ENCODE measurements at regions not wholly inside any gene's neighbourhood (a gene's known extent, or its start where the extent isn't known, plus 50 kb on each side); places are given as distances from the start of the nearest gene placed in this dataset.

DNA sequence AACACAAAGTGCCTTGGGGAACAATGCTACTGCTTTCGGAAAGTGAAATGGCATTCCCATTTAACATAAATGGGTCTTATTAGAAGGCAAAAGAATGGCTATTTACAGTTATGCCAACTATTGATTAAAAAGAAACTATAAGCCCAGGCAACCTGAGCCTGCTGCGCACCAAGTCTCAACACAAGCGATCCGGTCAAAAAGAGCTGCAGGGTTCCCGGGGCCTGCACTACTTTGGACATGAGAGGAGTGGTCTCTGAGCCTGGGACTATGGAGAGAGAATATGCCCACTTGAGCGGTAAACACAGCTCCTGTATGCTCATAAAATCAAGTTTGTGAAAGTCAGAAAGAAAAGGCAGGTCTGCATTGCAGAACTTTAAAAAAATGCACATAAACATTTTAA is 660.7 kb downstream of the EFNA5 start:
- no peaks in the 10 kb centered on the region for H3K9me3 ChIP-seq (ENCODE audit: low read length)
- DNase-seq (ENCODE audit: low spot score) = no peak
- H3K9me2 ChIP-seq (ENCODE audit: insufficient read depth, low read length) = no peaks in the 10 kb centered on the region
- ChIA-PET CTCF (ENCODE audit: unreplicated experiment) (no interaction called here), POLR2A (no interaction called here)
- H3K79me2 ChIP-seq (ENCODE audit: insufficient read depth, low read depth, low read length) = no peaks in the 10 kb centered on the region
- no peaks in the 10 kb centered on the region for H3K4me1 ChIP-seq (ENCODE audit: insufficient read depth, low read length, poor library complexity, severe bottlenecking)
- no peak for TF ChIP-seq EZH2phosphoT487 (IDR thresholded peaks at IDR 0.05; ENCODE audit: borderline replicate concordance, low read depth, low read length)
- TF ChIP-seq, protein P1, sequence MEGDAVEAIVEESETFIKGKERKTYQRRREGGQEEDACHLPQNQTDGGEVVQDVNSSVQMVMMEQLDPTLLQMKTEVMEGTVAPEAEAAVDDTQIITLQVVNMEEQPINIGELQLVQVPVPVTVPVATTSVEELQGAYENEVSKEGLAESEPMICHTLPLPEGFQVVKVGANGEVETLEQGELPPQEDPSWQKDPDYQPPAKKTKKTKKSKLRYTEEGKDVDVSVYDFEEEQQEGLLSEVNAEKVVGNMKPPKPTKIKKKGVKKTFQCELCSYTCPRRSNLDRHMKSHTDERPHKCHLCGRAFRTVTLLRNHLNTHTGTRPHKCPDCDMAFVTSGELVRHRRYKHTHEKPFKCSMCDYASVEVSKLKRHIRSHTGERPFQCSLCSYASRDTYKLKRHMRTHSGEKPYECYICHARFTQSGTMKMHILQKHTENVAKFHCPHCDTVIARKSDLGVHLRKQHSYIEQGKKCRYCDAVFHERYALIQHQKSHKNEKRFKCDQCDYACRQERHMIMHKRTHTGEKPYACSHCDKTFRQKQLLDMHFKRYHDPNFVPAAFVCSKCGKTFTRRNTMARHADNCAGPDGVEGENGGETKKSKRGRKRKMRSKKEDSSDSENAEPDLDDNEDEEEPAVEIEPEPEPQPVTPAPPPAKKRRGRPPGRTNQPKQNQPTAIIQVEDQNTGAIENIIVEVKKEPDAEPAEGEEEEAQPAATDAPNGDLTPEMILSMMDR (conservative IDR thresholded peaks at IDR 0.05; ENCODE audit: low read length) = no peak
- H3K4me3 ChIP-seq (ENCODE audit: low read depth, low read length, poor library complexity, severe bottlenecking) = no peak overlapping the region
- no peak overlapping the region for H3K4me2 ChIP-seq (ENCODE audit: low read length)
- H3K36me3 ChIP-seq (ENCODE audit: insufficient read depth, low read length) = no peaks in the 10 kb centered on the region
- intact Hi-C loops (cut with micrococcal nuclease; ENCODE audit: unreplicated experiment) = no loop called here
- H3K27ac ChIP-seq (ENCODE audit: low read depth, low read length, poor library complexity, severe bottlenecking) = no peak overlapping the region
- no peaks in the 10 kb centered on the region for H4K20me1 ChIP-seq (ENCODE audit: insufficient read depth, low read length)
- H2AFZ ChIP-seq (ENCODE audit: low read length) = no peak overlapping the region
- BruUV-seq (replicated peaks) = no TSS peak

DNA sequence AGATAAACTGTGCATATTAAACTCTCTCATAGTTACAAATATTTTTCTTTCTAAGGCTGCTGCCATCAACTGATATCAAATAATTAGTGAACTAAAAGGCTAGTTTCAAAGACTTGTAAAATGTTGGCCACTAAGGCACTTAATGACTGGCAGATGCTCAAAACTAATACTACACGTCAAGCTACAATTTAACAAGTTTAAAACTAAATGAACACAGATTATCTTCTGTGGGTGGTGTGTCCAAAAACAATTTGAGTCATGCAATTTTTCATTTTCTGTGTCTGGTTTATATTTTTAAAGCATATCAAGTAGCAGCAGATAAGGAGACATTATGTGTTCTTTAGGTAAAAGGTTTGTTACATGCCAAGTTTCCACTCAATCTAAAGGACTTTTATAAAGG is 665.1 kb downstream of the EFNA5 start:
- POLR2A ChIA-PET = no interaction called here
- Histone ChIP-seq H3K4me3 (ENCODE audit: low read depth, low read length, poor library complexity, severe bottlenecking) (no peak overlapping the region), H2AFZ (ENCODE audit: low read length) (no peak overlapping the region), H3K9me2 (ENCODE audit: insufficient read depth, low read length) (no peaks in the 10 kb centered on the region), H3K4me1 (ENCODE audit: insufficient read depth, low read length, poor library complexity, severe bottlenecking) (no peaks in the 10 kb centered on the region), H3K9me3 (ENCODE audit: low read length) (no peaks in the 10 kb centered on the region), H3K4me2 (ENCODE audit: low read length) (no peak overlapping the region), H3K27ac (ENCODE audit: low read depth, low read length, poor library complexity, severe bottlenecking) (no peak overlapping the region), H3K36me3 (ENCODE audit: insufficient read depth, low read length) (no peaks in the 10 kb centered on the region), H3K79me2 (ENCODE audit: insufficient read depth, low read depth, low read length) (no peaks in the 10 kb centered on the region), H4K20me1 (ENCODE audit: insufficient read depth, low read length) (no peaks in the 10 kb centered on the region)
- DNase-seq (ENCODE audit: low spot score) = no peak
- CTCF ChIA-PET (ENCODE audit: unreplicated experiment) = no interaction called here
- TF ChIP-seq, protein P1 (conservative IDR thresholded peaks at IDR 0.05; ENCODE audit: low read length) = no peak
- no peak for TF ChIP-seq EZH2phosphoT487 (IDR thresholded peaks at IDR 0.05; ENCODE audit: borderline replicate concordance, low read depth, low read length)
- intact Hi-C loops (cut with micrococcal nuclease; ENCODE audit: unreplicated experiment) = no loop called here
- no TSS peak for BruUV-seq (replicated peaks)

DNA sequence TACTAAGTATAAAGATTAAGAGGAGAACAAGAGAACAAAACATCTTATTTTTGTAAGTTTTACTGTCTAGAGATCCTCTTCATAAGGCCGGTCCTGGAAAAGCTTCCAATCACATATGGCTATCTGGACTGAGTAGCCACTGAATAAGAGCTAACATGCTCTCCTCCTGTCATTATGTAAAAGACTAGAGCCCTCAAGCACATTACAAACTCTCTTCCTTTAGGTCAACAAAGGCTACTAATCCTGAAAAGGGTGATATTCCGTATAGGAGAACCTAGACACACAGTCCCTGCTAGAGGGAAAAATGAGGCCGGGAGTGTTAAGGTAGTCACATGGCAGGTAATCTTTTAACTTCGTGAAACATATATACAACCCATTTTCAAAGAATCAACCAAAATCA is 665.6 kb downstream of the EFNA5 start:
- TF ChIP-seq EZH2phosphoT487 (IDR thresholded peaks at IDR 0.05; ENCODE audit: borderline replicate concordance, low read depth, low read length) = no peak
- H3K9me2 ChIP-seq (ENCODE audit: insufficient read depth, low read length) = no peaks in the 10 kb centered on the region
- H3K27ac ChIP-seq (ENCODE audit: low read depth, low read length, poor library complexity, severe bottlenecking) = no peak overlapping the region
- H3K9me3 ChIP-seq (ENCODE audit: low read length) = no peaks in the 10 kb centered on the region
- POLR2A ChIA-PET = no interaction called here
- no peaks in the 10 kb centered on the region for H3K36me3 ChIP-seq (ENCODE audit: insufficient read depth, low read length)
- H4K20me1 ChIP-seq (ENCODE audit: insufficient read depth, low read length) = no peaks in the 10 kb centered on the region
- no peaks in the 10 kb centered on the region for H3K79me2 ChIP-seq (ENCODE audit: insufficient read depth, low read depth, low read length)
- BruUV-seq (replicated peaks) = no TSS peak
- H3K4me2 ChIP-seq (ENCODE audit: low read length) = no peak overlapping the region
- H3K4me3 ChIP-seq (ENCODE audit: low read depth, low read length, poor library complexity, severe bottlenecking) = no peak overlapping the region
- H2AFZ ChIP-seq (ENCODE audit: low read length) = no peak overlapping the region
- intact Hi-C loops (cut with micrococcal nuclease; ENCODE audit: unreplicated experiment) = no loop called here
- CTCF ChIA-PET (ENCODE audit: unreplicated experiment) = no interaction called here
- no peaks in the 10 kb centered on the region for H3K4me1 ChIP-seq (ENCODE audit: insufficient read depth, low read length, poor library complexity, severe bottlenecking)
- no peak for DNase-seq (ENCODE audit: low spot score)
